CD4-positive, CD25-positive, alpha-beta regulatory T cell (primary cell): ENCODE measurements at regions not wholly inside any gene's neighbourhood (a gene's known extent, or its start where the extent isn't known, plus 50 kb on each side); places are given as distances from the start of the nearest gene placed in this dataset.
"Not testable (repeated sequence)": the region's sequence is repeated elsewhere in the genome, so short reads cannot be mapped to it uniquely, and the experiment has no call there.

Experiments
- ATAC-seq, 2 donors: fragments of 150-1000 bp; cut with Tn5 transposase; one replicate each; pipeline ENCODE4 v1.10.0; 2021; ENCODE audit warnings: low read depth in 2 of 2, moderate number of reproducible peaks in 2 of 2, moderate library complexity in 1 of 2
- DNase-seq, 3 donors: peaks; one replicate each; pipeline versions ENCODE4 v3.0.0 to v3.0.0-alpha.2; 2012 to 2022; ENCODE audit warnings: mixed read lengths in 1 of 3
- H3K27ac ChIP-seq: one replicate; pipeline ENCODE4 v1.7.0; 2013; ENCODE audit warnings: mild to moderate bottlenecking, low read length; ENCODE audit not compliant: insufficient read depth, poor library complexity, severe bottlenecking
- H3K27me3 ChIP-seq: one replicate; pipeline ENCODE4 v1.7.0; 2013; ENCODE audit warnings: low read length; ENCODE audit not compliant: control insufficient read depth, insufficient read depth
- H3K36me3 ChIP-seq: one replicate; pipeline ENCODE4 v1.7.0; 2013; ENCODE audit warnings: mild to moderate bottlenecking, low read length, moderate library complexity; ENCODE audit not compliant: control insufficient read depth, insufficient read depth
- H3K4me1 ChIP-seq: 2 replicates; pipeline ENCODE4 v1.7.0; 2013; ENCODE audit warnings: mild to moderate bottlenecking, low read length; ENCODE audit not compliant: insufficient read depth, control insufficient read depth, poor library complexity, severe bottlenecking
- H3K4me3 ChIP-seq: one replicate; pipeline ENCODE4 v1.7.0; 2013; ENCODE audit warnings: low read depth, mild to moderate bottlenecking, low read length, moderate library complexity
- H3K9me3 ChIP-seq, 2 experiments: 1 replicate in 1 of 2; 2 replicates in 1 of 2; pipeline ENCODE4 v1.7.0; 2013; ENCODE audit warnings: low read length in 2 of 2, mild to moderate bottlenecking in 1 of 2, moderate library complexity in 1 of 2; ENCODE audit not compliant: control insufficient read depth in 2 of 2
- H3K27ac Mint-ChIP-seq, 3 donors: one replicate each; pipeline ENCODE4 v1.8.0; 2020 to 2022; ENCODE audit warnings: mild to moderate bottlenecking in 3 of 3, mixed read lengths in 3 of 3, moderate library complexity in 2 of 3
- H3K27me3 Mint-ChIP-seq: one replicate; pipeline ENCODE4 v1.8.0; 2022; ENCODE audit warnings: mild to moderate bottlenecking, mixed read lengths
- H3K36me3 Mint-ChIP-seq: one replicate; pipeline ENCODE4 v1.8.0; 2020; ENCODE audit warnings: mixed read lengths
- H3K4me1 Mint-ChIP-seq, 4 donors: one replicate each; pipeline ENCODE4 v1.8.0; 2020 to 2022; ENCODE audit warnings: mixed read lengths in 4 of 4, mild to moderate bottlenecking in 1 of 4
- H3K4me3 Mint-ChIP-seq, 4 donors: one replicate each; pipeline ENCODE4 v1.8.0; 2020 to 2022; ENCODE audit warnings: mild to moderate bottlenecking in 4 of 4, mixed read lengths in 4 of 4, moderate library complexity in 3 of 4
- H3K9me3 Mint-ChIP-seq, 7 donors: one replicate each; pipeline ENCODE4 v1.8.0; 2020 to 2022; ENCODE audit warnings: mixed read lengths in 7 of 7, mild to moderate bottlenecking in 3 of 7, moderate library complexity in 2 of 7

GRCh38 chr18:37844209-37844970 lies 278.8 kb upstream of the CELF4 start:
- Histone ChIP-seq H3K4me1 (no peaks in the 10 kb centered on the region), H3K27ac (no peak overlapping the region), H3K27me3 (no peaks in the 10 kb centered on the region), H3K36me3 (no peaks in the 10 kb centered on the region), H3K9me3 (peaks cover 0 to 2% of the 10 kb centered on the region in 2 experiments), H3K4me3 (no peak overlapping the region)
- H3K27me3 Mint-ChIP-seq, result no peaks in the 10 kb centered on the region
- H3K9me3 Mint-ChIP-seq, result peaks cover 3 to 10% (median 5%) of the 10 kb centered on the region in 7 donors
- DNase-seq (no peak), ATAC-seq (no peak)
- no peak overlapping the region for H3K4me3 Mint-ChIP-seq
- no peaks in the 10 kb centered on the region for H3K36me3 Mint-ChIP-seq
- no peaks in the 10 kb centered on the region for H3K4me1 Mint-ChIP-seq
- H3K27ac Mint-ChIP-seq, result no peak overlapping the region

DNA sequence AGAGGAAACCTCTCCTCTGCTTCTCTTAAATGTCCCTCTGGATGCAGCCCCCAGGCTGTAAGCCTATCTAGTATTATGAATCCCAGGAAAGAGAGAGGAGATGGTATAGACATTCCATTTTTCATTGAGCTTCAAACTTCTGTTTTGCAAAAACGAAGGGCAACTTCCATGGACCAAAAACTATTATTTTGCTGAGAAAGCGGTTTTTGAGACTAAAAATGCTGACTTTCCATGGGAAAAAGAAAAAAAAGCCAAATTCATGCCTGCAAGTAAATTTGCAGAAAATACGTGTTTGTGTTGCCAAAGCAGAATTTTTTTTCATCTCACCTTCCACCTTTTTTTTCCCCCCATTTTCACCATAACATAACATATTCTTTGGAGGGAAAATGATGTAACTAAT lies 272.5 kb upstream of the CELF4 start:
- Mint-ChIP-seq H3K9me3 (peaks cover 1 to 10% (median 4%) of the 10 kb centered on the region in 7 donors), H3K36me3 (no peaks in the 10 kb centered on the region), H3K4me3 (no peak overlapping the region), H3K27ac (no peak overlapping the region), H3K4me1 (no peaks in the 10 kb centered on the region), H3K27me3 (no peaks in the 10 kb centered on the region)
- ATAC-seq (no peak), DNase-seq (no peak)
- H3K36me3 ChIP-seq, result no peaks in the 10 kb centered on the region
- H3K4me3 ChIP-seq, result no peak overlapping the region
- no peak overlapping the region for H3K27ac ChIP-seq
- no peaks in the 10 kb centered on the region for H3K27me3 ChIP-seq
- no peaks in the 10 kb centered on the region for H3K9me3 ChIP-seq
- no peaks in the 10 kb centered on the region for H3K4me1 ChIP-seq

- Histone ChIP-seq H3K36me3 (no peaks in the 10 kb centered on the region), H3K27ac (no peak overlapping the region), H3K4me1 (no peaks in the 10 kb centered on the region), H3K9me3 (no peaks in the 10 kb centered on the region), H3K4me3 (no peak overlapping the region), H3K27me3 (no peaks in the 10 kb centered on the region)
- peaks cover 0 to 14% (median 4%) of the 10 kb centered on the region in 7 donors for H3K9me3 Mint-ChIP-seq
- DNase-seq (no peak), ATAC-seq (no peak)
- no peaks in the 10 kb centered on the region for H3K36me3 Mint-ChIP-seq
- H3K4me3 Mint-ChIP-seq, result no peak overlapping the region
- H3K27me3 Mint-ChIP-seq, result no peaks in the 10 kb centered on the region
- H3K4me1 Mint-ChIP-seq, result no peaks in the 10 kb centered on the region
- no peak overlapping the region for H3K27ac Mint-ChIP-seq
Measured at GRCh38 chr18:37836071-37836970, 270.7 kb upstream of the CELF4 start.

DNA sequence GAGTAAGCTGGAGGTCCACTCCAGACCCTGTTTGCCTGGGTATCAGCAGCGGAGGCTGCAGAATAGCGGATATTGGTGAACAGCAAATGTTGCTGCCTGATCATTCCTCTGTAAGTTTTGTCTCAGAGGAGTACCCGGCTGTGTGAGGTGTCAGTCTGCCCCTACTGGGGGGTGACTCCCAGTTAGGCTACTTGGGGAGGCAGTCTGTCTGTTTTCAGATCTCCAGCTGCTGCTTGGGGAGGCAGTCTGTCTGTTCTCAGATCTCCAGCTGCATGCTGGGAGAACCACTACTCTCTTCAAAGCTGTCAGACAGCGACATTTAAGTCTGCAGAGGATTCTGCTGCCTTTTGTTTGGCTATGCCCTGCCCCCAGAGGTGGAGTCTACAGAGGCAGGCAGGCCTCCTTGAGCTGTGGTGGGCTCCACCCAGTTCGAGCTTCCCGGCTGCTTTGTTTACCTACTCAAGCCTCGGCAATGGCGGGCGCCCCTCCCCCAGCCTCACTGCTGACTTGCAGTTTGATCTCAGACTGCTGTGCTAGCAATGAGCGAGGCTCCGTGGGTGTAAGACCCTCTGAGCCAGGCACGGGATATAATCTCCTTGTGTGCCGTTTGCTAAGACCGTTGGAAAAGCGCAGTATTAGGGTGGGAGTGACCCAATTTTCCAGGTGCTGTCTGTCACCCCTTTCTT lies 266.6 kb upstream of the CELF4 start:
- H3K27ac ChIP-seq, H3K9me3 ChIP-seq, H3K36me3 ChIP-seq, H3K27me3 ChIP-seq, ATAC-seq, H3K4me1 ChIP-seq, H3K36me3 Mint-ChIP-seq, H3K4me1 Mint-ChIP-seq, H3K4me3 ChIP-seq, DNase-seq, H3K4me3 Mint-ChIP-seq, H3K27ac Mint-ChIP-seq, H3K27me3 Mint-ChIP-seq: not testable (repeated sequence)
- H3K9me3 Mint-ChIP-seq, result peaks cover 0 to 13% (median 2%) of the 10 kb centered on the region in 7 donors

DNA sequence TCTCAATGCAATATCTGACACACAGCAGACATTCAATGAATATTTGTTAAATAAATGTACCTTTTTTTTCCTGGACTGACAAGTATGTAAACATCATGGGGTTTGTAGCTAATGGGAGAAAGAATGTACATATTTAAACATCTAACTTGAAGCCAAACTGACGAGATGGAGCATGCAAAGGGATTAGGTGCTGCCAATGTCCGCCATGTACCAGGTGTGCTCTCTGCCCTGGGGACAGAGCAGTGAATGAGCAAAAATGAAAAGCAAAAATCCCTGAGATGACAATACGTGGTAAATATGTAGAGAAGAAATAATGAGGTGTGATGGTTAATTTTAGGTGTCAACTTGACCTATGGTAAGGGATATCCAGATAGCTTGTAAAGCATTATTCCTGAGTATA lies 247.4 kb upstream of the CELF4 start:
- Mint-ChIP-seq H3K9me3 (peaks cover 0 to 20% (median 4%) of the 10 kb centered on the region in 7 donors), H3K4me3 (no peak overlapping the region), H3K4me1 (no peaks in the 10 kb centered on the region), H3K27me3 (no peaks in the 10 kb centered on the region), H3K27ac (no peak overlapping the region), H3K36me3 (no peaks in the 10 kb centered on the region)
- Histone ChIP-seq H3K36me3 (no peaks in the 10 kb centered on the region), H3K9me3 (no peaks in the 10 kb centered on the region), H3K4me1 (no peaks in the 10 kb centered on the region), H3K27ac (no peak overlapping the region), H3K4me3 (no peak overlapping the region), H3K27me3 (no peaks in the 10 kb centered on the region)
- ATAC-seq (no peak), DNase-seq (no peak)

DNA sequence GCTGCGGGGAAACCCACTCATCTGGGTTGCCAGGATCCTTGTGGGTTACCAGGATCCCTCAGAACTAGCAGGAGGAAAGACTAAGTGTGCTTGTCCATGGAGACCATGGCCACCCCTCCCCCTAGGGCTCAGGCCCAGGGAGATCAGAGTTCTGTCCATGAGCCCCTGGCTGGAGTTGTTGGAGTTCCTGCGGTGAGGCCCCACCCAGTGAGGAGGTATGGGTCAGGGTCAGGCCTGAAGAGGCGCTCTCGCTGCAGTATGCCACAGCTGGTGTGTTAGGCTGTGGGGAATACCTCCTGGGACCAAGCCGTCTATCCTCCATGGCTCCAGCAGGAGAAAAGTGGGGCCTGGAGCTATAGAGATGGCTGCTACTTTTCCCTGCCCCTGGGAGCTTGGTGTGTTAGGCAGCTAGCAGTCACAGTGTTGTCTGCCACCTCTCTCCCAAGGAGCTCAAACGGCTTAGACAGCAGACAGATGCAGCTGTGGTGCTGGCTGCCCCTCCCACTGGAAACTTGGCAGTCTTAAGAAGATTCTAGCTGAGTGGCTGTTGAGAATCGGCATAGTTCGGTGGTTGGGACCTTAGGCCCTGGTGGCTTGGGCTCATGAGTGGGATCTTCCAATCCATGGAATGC lies 240.3 kb upstream of the CELF4 start:
- H3K27me3 Mint-ChIP-seq, result no peaks in the 10 kb centered on the region
- no peak overlapping the region for H3K4me3 Mint-ChIP-seq
- H3K27ac Mint-ChIP-seq, result no peak overlapping the region
- Histone ChIP-seq H3K4me1 (no peaks in the 10 kb centered on the region), H3K4me3 (no peak overlapping the region), H3K27ac (no peak overlapping the region), H3K9me3 (peaks cover 0 to 5% of the 10 kb centered on the region in 2 experiments), H3K36me3 (no peaks in the 10 kb centered on the region), H3K27me3 (no peaks in the 10 kb centered on the region)
- H3K9me3 Mint-ChIP-seq, result peaks cover 0 to 15% (median 9%) of the 10 kb centered on the region in 7 donors
- no peak for DNase-seq
- no peak for ATAC-seq
- no peaks in the 10 kb centered on the region for H3K4me1 Mint-ChIP-seq
- H3K36me3 Mint-ChIP-seq, result no peaks in the 10 kb centered on the region

GRCh38 chr18:37796823-37797349 lies 231.3 kb upstream of the CELF4 start:
- Histone ChIP-seq H3K27ac (no peak overlapping the region), H3K9me3 (no peaks in the 10 kb centered on the region), H3K4me1 (no peaks in the 10 kb centered on the region), H3K36me3 (no peaks in the 10 kb centered on the region), H3K4me3 (no peak overlapping the region), H3K27me3 (no peaks in the 10 kb centered on the region)
- ATAC-seq (no peak), DNase-seq (no peak)
- Mint-ChIP-seq H3K27ac (no peak overlapping the region), H3K9me3 (peaks cover 1 to 14% (median 4%) of the 10 kb centered on the region in 7 donors), H3K27me3 (no peaks in the 10 kb centered on the region), H3K4me3 (no peak overlapping the region), H3K4me1 (no peaks in the 10 kb centered on the region), H3K36me3 (no peaks in the 10 kb centered on the region)
